HepG2 (cell line): ENCODE measurements at regions not wholly inside any gene's neighbourhood (a gene's known extent, or its start where the extent isn't known, plus 50 kb on each side); places are given as distances from the start of the nearest gene placed in this dataset.

Experiments used
- DZIP1 ChIP-seq: sonication (generic); formaldehyde crosslinking; IDR thresholded peaks from 2 replicates; pipeline ENCODE4 v1.5.0; 2020; ENCODE audit warnings: mild to moderate bottlenecking, missing genetic modification reagents
- HMGXB3 ChIP-seq: sonication (generic); formaldehyde crosslinking; IDR thresholded peaks from 2 replicates; pipeline ENCODE4 v1.4.0; 2020; ENCODE audit warnings: missing genetic modification reagents, borderline replicate concordance
- SYNCRIP ChIP-seq: fragments of 200-400 bp; formaldehyde crosslinking; IDR thresholded peaks from 2 replicates; pipeline ENCODE4 v1.6.1; 2018; ENCODE audit warnings: mild to moderate bottlenecking, low read depth, low read length; ENCODE audit not compliant: insufficient read depth
- UBTF ChIP-seq: sonication (generic); formaldehyde crosslinking; IDR thresholded peaks from 2 replicates; pipeline ENCODE4 v1.4.0; 2020; ENCODE audit warnings: mild to moderate bottlenecking, missing genetic modification reagents
- YEATS4 ChIP-seq: sonication (generic); formaldehyde crosslinking; IDR thresholded peaks from 2 replicates; pipeline ENCODE4 v1.4.0; 2020; ENCODE audit warnings: missing genetic modification reagents, borderline replicate concordance
- ZNF230 ChIP-seq: sonication (generic); formaldehyde crosslinking; IDR thresholded peaks from 2 replicates; pipeline ENCODE4 v1.4.0; 2020; ENCODE audit warnings: mild to moderate bottlenecking, missing genetic modification reagents
- ZNF326 ChIP-seq: sonication (generic); formaldehyde crosslinking; IDR thresholded peaks from 2 replicates; pipeline ENCODE4 v1.4.0; 2020; ENCODE audit warnings: missing genetic modification reagents, borderline replicate concordance
- ZNF446 ChIP-seq: sonication (generic); formaldehyde crosslinking; IDR thresholded peaks from 2 replicates; pipeline ENCODE4 v1.5.0; 2020; ENCODE audit warnings: mild to moderate bottlenecking, missing genetic modification reagents
- ZNF547 ChIP-seq: sonication (generic); formaldehyde crosslinking; IDR thresholded peaks from 2 replicates; pipeline ENCODE4 v1.5.1; 2020; ENCODE audit warnings: mild to moderate bottlenecking, missing genetic modification reagents
- ZNF574 ChIP-seq: sonication (generic); formaldehyde crosslinking; IDR thresholded peaks from 2 replicates; pipeline ENCODE4 v1.4.0; 2020; ENCODE audit warnings: missing genetic modification reagents
- ZNF605 ChIP-seq: sonication (generic); formaldehyde crosslinking; IDR thresholded peaks from 2 replicates; pipeline ENCODE4 v1.8.0; 2022; ENCODE audit warnings: mild to moderate bottlenecking, missing genetic modification reagents
- ZNF761 ChIP-seq: sonication (generic); formaldehyde crosslinking; conservative IDR thresholded peaks from 2 replicates; pipeline ENCODE4 v1.4.0; 2020; ENCODE audit warnings: mild to moderate bottlenecking, missing genetic modification reagents
- ZNF772 ChIP-seq: sonication (generic); formaldehyde crosslinking; IDR thresholded peaks from 2 replicates; pipeline ENCODE4 v1.5.0; 2020; ENCODE audit warnings: mild to moderate bottlenecking, missing genetic modification reagents

GRCh38 chr3:174440741-174441587 is 418.2 kb upstream of the NAALADL2 start (continued):
- TF ChIP-seq DZIP1 (CRISPR knock-in tag), result peak; percentile 75; the same call in 1 of the 2 replicates
- TF ChIP-seq ZNF446 (CRISPR knock-in tag), result peak; percentile 64; the same call in 1 of the 2 replicates
- TF ChIP-seq ZNF230 (CRISPR knock-in tag), result no peak
- no peak for TF ChIP-seq ZNF772 (CRISPR knock-in tag)
- peak; percentile 89 for TF ChIP-seq YEATS4 (CRISPR knock-in tag)
- no peak for TF ChIP-seq SYNCRIP
- 0 out of 2 replicates have a peak, but pooled peaks have one; percentile 20 for TF ChIP-seq ZNF761 (CRISPR knock-in tag)
- TF ChIP-seq ZNF605 (CRISPR knock-in tag), result peak; percentile 26; the same call in 1 of the 2 replicates
- no peak for TF ChIP-seq ZNF326 (CRISPR knock-in tag)
- TF ChIP-seq HMGXB3 (CRISPR knock-in tag), result no peak
- peak; percentile 69; the same call in 1 of the 2 replicates for TF ChIP-seq UBTF
- peak; percentile 69 for TF ChIP-seq ZNF574 (CRISPR knock-in tag)
- TF ChIP-seq ZNF547, result peak; percentile 81
